CD4-positive, alpha-beta T cell treated with Interleukin-17A for 4 hours (primary cell): ENCODE measurements at regions not wholly inside any gene's neighbourhood (a gene's known extent, or its start where the extent isn't known, plus 50 kb on each side); places are given as distances from the start of the nearest gene placed in this dataset.

Source experiments
- DNase-seq: peaks from one replicate; pipeline ENCODE4 v3.0.0-alpha.2; 2020; ENCODE audit warnings: mixed read lengths

GRCh38 chr17:33651686-33652085 lies 358.6 kb upstream of the ASIC2 start:
- no peak for DNase-seq

DNA sequence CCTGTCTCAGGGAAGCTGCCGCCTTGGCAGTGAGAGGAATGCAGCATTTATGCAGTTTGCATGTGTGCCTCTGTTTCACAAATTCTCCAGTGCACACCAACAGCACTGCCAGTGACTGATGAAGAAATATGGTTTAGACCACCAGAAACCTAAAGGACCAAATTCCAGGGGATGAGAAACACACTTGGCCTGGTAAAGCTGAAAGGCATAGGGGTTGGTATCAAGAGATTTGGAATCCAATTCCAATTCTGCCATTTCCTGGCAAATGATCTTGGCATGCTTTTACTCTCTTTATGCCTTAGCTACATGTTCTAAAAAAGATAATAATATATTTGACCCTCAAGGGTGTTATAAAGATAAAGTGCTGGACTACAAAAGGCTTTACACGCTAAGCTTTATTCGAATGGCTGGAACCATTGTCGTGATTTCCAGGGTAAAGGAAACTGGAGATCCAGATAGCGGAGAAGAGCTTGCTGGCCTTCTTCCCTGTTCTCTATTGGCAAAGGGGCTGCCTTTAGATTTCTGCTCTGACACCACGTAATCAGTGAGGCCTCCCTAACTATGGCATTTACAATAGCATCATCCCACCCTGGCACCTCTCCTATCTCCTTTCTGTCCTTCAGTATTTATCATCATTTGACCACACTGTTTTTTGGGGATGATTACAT lies 359.8 kb upstream of the ASIC2 start:
- no peak for DNase-seq

DNA sequence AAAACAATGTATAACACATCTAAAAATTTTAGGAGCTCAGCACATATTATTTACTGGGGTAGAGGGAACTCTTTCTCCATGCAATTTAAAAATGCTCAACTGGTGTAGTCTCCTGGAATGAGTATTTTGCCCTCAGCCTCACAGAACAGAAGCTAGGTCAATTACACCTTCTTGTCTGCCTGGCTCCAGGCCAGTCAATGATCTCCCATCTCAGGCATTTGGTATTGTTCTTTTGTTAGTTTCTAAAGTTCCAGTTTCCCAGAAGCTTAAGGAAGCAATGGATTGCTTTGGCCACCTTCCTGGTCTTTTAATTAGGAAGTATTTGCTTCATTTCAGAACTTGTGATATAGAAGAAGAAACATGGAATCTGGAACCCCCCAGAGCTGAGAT lies 360.3 kb upstream of the ASIC2 start:
- no peak for DNase-seq

GRCh38 chr17:33657181-33657580 lies 364.1 kb upstream of the ASIC2 start:
- DNase-seq = no peak

- DNase-seq = no peak
Observed at GRCh38 chr17:33661975-33662374, 368.9 kb upstream of the ASIC2 start.

- no peak for DNase-seq
Observed at GRCh38 chr17:33664116-33664840, 371.2 kb upstream of the ASIC2 start.

- DNase-seq = peak; percentile 31
Observed at GRCh38 chr17:33667052-33667509, 374.0 kb upstream of the ASIC2 start.

DNA sequence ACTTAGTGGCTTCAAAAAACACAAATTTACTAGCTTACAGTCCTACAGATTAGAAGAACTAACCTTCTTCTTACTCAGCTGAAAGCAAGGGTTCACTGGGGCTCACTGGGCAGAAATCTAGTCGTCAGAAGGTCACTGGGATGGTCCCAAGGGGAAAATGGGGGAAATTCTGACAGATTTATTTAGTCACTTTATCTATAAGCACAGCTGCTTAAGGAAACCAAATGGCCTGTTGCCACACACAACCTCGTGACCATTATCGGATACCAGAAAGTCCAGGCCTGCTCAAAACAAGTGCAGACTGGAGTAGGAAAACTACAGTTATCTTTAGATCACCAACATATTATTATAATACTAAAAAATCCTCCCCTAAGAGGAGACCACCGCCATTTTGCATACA lies 374.6 kb upstream of the ASIC2 start:
- no peak for DNase-seq

GRCh38 chr17:33668516-33668915 lies 375.4 kb upstream of the ASIC2 start:
- no peak for DNase-seq

DNA sequence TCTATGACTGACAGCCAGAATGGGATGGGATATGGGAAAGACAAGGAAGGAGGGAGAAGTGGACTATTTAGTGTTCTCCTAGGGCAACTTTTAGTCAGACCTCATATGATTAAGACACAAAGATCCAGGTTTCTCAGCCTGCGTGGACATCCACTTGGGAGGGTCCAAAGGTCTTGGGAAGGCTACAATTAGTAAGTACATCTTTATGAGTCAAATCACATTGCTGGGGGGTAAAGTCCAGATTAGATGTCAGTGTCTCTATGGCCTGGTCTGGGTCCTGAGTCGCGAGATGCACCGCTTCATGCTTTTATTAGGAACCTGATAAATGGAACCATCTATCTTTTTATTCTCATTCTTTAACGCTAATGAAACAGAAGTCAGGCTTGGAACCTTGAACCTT lies 378.4 kb upstream of the ASIC2 start:
- no peak for DNase-seq

DNA sequence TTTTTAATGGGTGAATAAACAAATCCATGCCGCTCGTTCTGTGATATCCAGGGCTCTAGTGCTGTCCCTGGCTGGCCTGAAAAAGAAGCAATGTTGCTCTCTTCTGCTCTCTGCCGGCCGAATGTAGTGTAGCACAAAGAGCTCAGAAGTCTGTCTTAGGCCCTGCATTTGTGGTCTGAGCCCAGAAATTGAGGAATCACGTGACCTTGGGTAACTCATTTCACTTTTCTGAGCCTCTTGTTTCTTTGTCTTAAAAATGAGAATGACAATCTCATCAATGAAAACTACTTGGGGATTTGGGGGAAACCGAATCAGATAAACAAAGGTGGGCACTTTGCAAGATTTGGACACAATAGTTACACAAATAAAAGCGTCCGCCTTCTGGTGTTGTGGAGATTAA lies 381.6 kb upstream of the ASIC2 start:
- peak; percentile 47 for DNase-seq

- no peak for DNase-seq
Observed at GRCh38 chr17:33676444-33676843, 383.3 kb upstream of the ASIC2 start.

DNA sequence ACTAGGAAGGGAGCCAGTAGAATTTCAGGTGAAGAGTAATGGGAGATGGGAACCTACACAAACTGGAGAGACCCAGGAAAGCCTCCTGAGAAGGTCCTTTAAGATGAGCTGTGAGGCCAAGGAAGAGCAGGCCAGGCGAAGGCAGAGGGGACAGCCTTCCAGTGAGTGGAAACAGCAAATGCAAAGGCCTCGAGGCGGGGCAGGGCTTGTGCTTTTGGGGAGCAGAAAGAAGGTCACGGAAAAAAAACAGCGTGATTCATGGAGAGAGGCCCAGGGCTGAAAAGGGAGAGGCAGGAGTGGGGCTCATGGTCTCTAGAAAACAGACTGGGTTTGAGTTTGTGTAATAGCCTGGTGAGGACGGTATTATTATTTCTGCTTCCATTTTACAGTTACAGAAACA lies 386.5 kb upstream of the ASIC2 start:
- no peak for DNase-seq

GRCh38 chr17:33680472-33680871 lies 387.4 kb upstream of the ASIC2 start:
- DNase-seq = no peak

GRCh38 chr17:33682599-33682998 lies 389.5 kb upstream of the ASIC2 start:
- DNase-seq = no peak

- DNase-seq = no peak
Observed at GRCh38 chr17:33684735-33685134, 391.6 kb upstream of the ASIC2 start.

DNA sequence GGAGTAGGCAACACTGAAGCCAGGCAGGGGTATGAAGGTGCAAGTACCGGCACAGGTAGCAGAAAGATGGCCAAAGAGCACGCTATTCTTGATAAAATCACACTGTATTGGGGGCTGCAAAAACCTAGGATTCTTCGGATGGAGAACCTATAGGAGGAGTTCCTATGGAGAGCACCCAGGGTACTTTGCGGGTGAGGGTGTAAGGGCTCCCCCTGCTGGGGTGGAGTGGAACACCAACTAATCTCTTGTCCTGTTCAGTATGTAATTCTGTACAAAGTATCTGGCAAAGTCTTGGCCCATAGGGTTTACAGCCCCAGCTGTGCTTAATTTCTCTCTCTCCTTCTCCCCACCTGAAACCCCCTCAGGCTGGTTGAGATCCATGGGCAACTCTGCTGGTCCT lies 393.1 kb upstream of the ASIC2 start:
- DNase-seq = peak; percentile 31

GRCh38 chr17:33687831-33688230 lies 394.7 kb upstream of the ASIC2 start:
- no peak for DNase-seq

DNA sequence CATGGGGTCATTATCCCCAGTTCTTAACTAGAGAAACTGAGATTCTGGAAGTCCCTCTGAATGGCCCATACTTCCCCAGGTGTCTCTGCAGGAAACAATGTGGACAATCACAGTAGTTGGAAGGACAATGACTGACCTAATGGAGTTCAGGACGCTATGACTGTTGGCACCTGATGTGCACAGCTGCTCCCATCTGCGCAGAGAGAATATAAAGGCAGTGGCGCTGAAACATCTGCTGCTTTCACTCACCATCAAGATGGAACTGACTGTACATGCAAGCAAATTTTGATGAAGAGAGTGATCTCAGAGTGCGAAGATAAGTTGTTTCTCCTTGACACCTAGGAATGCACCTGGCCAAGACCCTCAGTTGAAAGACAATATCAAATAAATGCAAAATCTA lies 395.7 kb upstream of the ASIC2 start:
- no peak for DNase-seq

DNA sequence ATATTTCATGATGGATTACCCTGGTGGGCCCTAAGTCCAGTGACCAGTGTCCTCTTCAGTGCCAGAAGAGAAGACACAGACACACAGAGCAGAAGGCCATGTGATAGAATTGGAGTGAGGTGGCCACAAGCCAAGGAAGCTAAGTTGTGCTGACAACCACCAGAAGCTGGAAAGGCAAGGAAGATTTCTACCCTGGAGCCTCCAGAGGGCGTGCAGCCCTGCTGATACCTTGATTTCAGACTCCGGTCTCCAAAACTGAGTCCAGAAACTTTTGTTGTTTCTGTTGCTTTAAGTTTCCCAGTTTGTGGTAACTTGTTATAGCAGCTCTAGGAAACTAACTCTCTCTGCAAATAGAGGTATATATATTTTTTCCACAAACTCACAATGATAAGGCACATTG lies 396.6 kb upstream of the ASIC2 start:
- DNase-seq = no peak

DNA sequence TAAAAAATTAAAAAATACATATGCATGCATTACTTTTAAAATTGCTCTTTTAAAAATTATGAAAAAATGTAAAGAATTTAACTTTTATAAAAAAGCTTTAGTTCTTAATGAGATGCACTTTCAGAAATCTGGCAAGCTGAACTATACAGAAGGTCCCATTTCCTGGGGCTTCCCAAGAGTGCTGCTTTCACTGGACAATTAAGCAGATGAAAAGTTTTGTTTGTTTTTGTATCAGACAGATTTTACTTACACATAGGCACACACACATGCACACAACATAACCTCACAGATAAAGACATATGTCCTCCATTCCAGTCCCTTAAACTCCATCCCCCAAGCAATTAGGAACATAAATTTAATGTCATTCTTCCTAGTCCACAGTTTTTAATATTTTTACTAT lies 402.3 kb upstream of the ASIC2 start:
- no peak for DNase-seq

- DNase-seq = no peak
Observed at GRCh38 chr17:33696102-33696501, 403.0 kb upstream of the ASIC2 start.

GRCh38 chr17:33697557-33697956 lies 404.5 kb upstream of the ASIC2 start:
- DNase-seq = no peak

DNA sequence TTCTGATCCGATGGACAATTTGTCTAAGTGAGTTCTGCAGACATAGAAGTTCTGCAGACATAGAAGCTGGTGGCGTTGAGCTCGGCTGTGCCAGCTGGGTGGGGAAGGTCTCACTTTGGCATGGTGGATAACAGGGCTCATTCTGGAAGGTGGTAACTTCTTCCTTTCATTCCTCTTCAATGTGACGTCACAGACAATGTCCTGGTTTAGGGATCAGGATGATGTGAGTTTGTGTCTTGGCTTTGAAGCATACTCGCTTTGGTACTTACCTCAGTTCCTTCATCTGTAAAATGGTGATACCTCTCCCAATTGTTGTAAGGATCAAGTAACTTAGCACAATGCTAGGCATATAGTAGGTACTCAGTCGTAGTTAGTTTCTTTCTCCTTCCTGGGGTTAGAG lies 408.8 kb upstream of the ASIC2 start:
- DNase-seq = no peak

DNA sequence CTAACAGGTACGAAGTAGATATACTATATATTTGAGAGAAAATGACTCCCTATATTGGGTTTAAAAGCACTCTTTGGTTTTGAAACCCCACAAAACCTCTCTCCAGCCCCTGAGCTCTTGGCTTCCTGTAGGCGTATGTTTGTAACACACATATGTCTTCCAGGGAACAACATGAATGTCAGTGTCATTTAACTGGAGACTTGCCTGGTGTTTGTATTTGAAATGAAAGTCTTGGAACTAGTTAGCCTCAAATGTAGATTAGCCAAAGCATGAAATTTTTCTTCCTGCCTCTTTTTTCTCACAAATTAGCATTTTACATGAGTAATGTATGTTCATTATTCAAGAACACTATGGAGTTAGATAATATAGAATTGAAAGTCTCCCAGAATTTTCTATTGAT lies 411.8 kb upstream of the ASIC2 start:
- no peak for DNase-seq
